ENCODE measurements at regions not wholly inside any gene's neighbourhood (a gene's known extent, or its start where the extent isn't known, plus 50 kb on each side); places are given as distances from the start of the nearest gene placed in this dataset.
"Not testable (repeated sequence)": the region's sequence is repeated elsewhere in the genome, so short reads cannot be mapped to it uniquely, and the experiment has no call there.

DNA sequence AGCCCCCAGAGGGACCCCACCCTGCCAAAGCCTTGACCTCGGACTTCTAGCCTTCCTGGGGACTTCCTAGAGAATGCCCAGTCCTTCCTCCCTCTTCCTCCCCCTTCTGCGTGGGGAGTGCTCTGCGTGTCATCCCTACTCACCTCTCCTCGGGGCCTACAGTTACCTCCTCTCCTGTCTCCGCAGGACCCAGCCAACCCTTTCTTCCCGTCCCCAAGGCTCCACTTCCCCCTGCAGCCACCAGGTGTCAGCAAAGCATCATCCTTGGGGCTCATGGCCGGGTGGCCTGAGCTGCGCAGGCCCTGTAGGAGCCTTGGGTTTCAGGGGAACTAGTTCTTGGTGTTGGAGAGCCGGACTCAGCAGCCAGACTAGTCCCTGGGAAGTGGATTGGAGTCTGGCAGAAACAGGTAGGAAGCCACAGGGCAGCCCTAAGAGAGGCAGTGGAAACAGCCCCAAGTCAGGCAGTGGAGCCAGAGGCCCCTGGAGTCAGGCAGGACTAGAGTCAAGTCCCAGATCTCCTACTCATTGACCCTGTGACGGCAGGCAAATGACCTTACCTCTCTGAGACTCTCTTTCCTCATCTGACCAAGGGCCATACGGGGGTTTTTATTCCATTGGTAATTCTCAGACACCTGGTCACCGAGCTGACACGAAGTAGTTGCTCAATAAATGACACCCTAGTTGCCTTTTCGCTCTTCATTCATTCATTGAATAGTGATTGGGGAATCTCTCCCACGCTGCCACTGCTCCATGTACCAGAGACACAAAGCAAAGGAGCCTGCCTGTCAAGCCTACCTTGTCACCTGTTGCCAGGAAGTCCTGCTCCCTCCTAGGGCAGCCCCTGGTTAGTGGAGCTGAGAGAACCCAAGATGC, 101.8 kb upstream of the GRK3 start:
- intact Hi-C loops (cut with micrococcal nuclease): loop anchor here (1.0 kb wide), 2 partner anchors 240 to 310 kb away; no protein-coding TSS in a partner anchor
- peak; percentile 94 for DNase-seq
- H3K27me3 Mint-ChIP-seq, H3K4me3 Mint-ChIP-seq, H3K9me3 Mint-ChIP-seq: not testable (repeated sequence)
- Mint-ChIP-seq H3K4me1 (peaks cover 20% of the 10 kb centered on the region), H3K27ac (peak overlapping the region; percentile 89), H3K36me3 (ENCODE audit: low read depth) (peaks cover 50% of the 10 kb centered on the region)

GRCh38 chr22:25463347-25463628, 101.2 kb upstream of the GRK3 start:
- H3K9me3 Mint-ChIP-seq; intact Hi-C loops (cut with micrococcal nuclease); DNase-seq; H3K4me3 Mint-ChIP-seq; H3K27me3 Mint-ChIP-seq; H3K27ac Mint-ChIP-seq: not testable (repeated sequence)
- peaks cover 50% of the 10 kb centered on the region for H3K36me3 Mint-ChIP-seq (ENCODE audit: low read depth)
- H3K4me1 Mint-ChIP-seq: peaks cover 20% of the 10 kb centered on the region

DNA sequence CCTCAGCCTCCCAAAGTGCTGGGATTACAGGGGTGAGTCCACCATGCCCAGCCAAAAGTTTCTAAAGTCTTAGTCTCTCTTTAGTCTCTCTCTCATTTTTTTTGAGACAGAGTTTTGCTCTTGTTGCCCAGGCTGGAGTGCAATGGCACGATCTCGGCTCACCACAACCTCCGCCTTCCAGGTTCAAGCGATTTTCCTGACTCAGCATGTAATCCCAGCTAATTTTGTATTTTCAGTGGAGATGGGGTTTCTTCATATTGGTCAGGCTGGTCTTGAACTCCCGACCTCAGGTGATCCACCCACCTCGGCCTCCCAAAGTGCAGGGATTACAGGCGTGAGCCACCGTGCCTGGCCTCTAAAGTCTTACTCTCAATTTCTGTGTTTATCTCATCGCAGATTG, 100.1 kb upstream of the GRK3 start:
- H3K27me3 Mint-ChIP-seq; intact Hi-C loops (cut with micrococcal nuclease); H3K27ac Mint-ChIP-seq; H3K9me3 Mint-ChIP-seq; H3K4me3 Mint-ChIP-seq; DNase-seq: not testable (repeated sequence)
- Mint-ChIP-seq H3K4me1 (peaks cover 20% of the 10 kb centered on the region), H3K36me3 (ENCODE audit: low read depth) (peaks cover 44% of the 10 kb centered on the region)

DNA sequence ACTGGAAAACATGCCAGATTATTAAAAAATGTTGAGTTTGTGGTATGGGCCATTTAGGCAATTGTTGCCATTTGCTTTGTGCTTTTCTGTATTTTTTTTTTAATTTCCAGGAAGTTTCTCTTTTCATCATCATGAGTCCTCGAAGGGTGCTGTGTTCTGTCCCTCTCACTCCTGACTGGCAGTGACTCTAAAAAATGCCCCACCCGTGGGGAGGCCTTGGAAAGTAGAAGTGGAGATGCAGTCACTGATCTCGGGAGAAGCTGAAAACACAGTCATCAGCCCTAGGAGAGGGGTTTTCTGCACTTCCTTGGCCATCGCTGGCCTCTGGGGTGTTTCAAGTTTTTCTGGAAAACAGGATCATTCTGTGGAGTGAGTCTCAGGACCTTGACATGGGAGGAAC, 98.5 kb upstream of the GRK3 start:
- H3K9me3 Mint-ChIP-seq: no peaks in the 10 kb centered on the region
- intact Hi-C loops (cut with micrococcal nuclease): no loop called here
- H3K4me1 Mint-ChIP-seq: peaks cover 20% of the 10 kb centered on the region
- H3K27me3 Mint-ChIP-seq: no peaks in the 10 kb centered on the region
- peaks cover 33% of the 10 kb centered on the region for H3K36me3 Mint-ChIP-seq (ENCODE audit: low read depth)
- DNase-seq: no peak
- H3K27ac Mint-ChIP-seq: peak overlapping the region; percentile 65
- H3K4me3 Mint-ChIP-seq: no peak overlapping the region

DNA sequence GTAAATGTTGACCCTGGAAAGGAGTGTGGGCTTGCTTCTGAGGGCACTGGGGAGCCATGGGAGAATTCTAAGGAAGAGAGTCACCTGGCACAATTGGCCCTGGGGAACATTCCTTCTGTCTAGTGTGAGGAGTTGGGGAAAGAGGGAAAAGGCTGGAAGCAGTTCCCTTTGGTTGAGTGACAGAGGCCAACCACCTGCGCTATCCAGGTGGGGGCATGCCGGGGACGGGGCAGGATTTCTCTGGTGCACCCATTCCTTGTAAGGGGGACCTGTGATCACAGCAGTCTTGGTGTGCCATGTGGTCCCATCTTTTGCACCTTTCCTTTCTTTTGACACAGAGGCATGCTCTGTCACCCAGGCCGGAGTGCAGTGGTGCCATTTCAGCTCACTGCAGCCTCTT, 92.1 kb upstream of the GRK3 start:
- H3K36me3 Mint-ChIP-seq (ENCODE audit: low read depth): peaks cover 22% of the 10 kb centered on the region
- H3K27me3 Mint-ChIP-seq: no peaks in the 10 kb centered on the region
- DNase-seq: no peak
- H3K9me3 Mint-ChIP-seq: peaks cover 6% of the 10 kb centered on the region
- H3K27ac Mint-ChIP-seq: no peak overlapping the region
- intact Hi-C loops (cut with micrococcal nuclease): no loop called here
- peaks cover 7% of the 10 kb centered on the region for H3K4me1 Mint-ChIP-seq
- H3K4me3 Mint-ChIP-seq: no peak overlapping the region

GRCh38 chr22:25475257-25476022, 89.0 kb upstream of the GRK3 start:
- intact Hi-C loops (cut with micrococcal nuclease): no loop called here
- H3K27me3 Mint-ChIP-seq: no peaks in the 10 kb centered on the region
- no peak for DNase-seq
- H3K9me3 Mint-ChIP-seq: peaks cover 10% of the 10 kb centered on the region
- H3K27ac Mint-ChIP-seq: peak overlapping the region; percentile 63
- peaks cover 7% of the 10 kb centered on the region for H3K4me1 Mint-ChIP-seq
- H3K36me3 Mint-ChIP-seq (ENCODE audit: low read depth): peaks cover 26% of the 10 kb centered on the region
- H3K4me3 Mint-ChIP-seq: no peak overlapping the region

DNA sequence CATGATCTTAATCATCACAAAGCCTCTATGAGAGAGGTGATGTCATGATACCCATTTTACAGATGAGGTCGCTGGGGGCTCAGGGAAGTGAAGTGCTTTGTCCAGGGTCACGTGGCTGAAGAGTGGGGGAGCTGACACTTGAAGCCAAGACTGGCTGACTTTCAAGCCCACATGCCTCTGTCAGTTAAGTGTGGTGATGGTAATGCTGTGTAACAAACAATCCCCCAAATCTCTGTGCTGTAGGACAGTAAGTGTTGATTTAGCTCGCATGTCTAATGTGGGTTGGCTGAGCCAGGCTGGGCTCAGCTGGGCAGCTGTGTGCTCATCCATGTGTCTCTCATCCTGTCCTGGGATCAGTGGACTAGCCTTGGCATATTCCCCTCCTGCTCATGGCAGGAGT, 87.1 kb upstream of the GRK3 start:
- Mint-ChIP-seq H3K27ac (no peak overlapping the region), H3K9me3 (peaks cover 10% of the 10 kb centered on the region), H3K36me3 (ENCODE audit: low read depth) (peaks cover 35% of the 10 kb centered on the region), H3K27me3 (no peaks in the 10 kb centered on the region), H3K4me3 (no peak overlapping the region), H3K4me1 (peaks cover 8% of the 10 kb centered on the region)
- intact Hi-C loops (cut with micrococcal nuclease): no loop called here
- no peak for DNase-seq

DNA sequence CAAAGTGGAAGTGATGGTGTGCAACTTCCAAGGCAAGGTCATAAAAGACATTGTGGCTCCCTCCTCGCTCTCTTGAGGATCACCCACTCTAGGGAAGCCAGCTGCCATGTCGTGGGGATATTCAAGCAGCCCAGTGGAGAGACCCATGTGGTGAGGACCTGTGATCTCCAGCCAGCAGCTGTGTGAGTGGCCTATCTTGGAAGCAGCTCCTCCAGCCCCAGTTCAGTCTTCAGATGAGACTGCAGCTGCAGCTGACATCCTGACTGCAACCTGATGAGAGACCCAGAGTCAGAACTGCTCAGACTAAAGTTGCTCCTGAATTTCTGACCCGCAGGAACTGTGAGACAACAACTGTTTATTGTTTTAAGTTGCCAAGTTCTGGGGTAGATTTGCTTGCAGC, 86.4 kb upstream of the GRK3 start:
- Mint-ChIP-seq H3K36me3 (ENCODE audit: low read depth) (peaks cover 41% of the 10 kb centered on the region), H3K9me3 (peaks cover 10% of the 10 kb centered on the region), H3K4me3 (no peak overlapping the region), H3K4me1 (peaks cover 13% of the 10 kb centered on the region), H3K27me3 (no peaks in the 10 kb centered on the region), H3K27ac (no peak overlapping the region)
- intact Hi-C loops (cut with micrococcal nuclease): no loop called here
- DNase-seq: no peak

DNA sequence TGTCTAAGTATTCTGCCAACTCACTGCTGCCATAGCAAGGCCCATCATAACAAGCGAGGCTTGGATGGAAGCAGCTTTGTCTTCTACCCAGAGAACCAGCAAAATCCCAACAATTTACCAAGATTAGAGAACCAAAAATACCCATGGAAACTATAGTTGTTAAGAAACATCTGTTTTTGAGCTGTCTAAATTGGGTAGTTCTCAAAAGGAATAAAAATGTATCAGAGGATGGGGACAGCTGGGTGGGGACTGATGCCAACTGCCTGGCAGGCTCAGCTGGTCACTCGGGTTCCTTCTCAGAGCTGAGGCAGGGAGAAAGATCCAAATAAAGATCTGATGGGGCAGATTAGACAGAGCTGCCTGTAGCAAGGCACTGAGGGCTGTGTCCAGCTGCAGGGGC, 85.9 kb upstream of the GRK3 start:
- Mint-ChIP-seq H3K4me1 (peaks cover 16% of the 10 kb centered on the region), H3K27ac (no peak overlapping the region), H3K27me3 (no peaks in the 10 kb centered on the region), H3K9me3 (peaks cover 10% of the 10 kb centered on the region), H3K36me3 (ENCODE audit: low read depth) (peaks cover 42% of the 10 kb centered on the region), H3K4me3 (no peak overlapping the region)
- no peak for DNase-seq
- intact Hi-C loops (cut with micrococcal nuclease): no loop called here

DNA sequence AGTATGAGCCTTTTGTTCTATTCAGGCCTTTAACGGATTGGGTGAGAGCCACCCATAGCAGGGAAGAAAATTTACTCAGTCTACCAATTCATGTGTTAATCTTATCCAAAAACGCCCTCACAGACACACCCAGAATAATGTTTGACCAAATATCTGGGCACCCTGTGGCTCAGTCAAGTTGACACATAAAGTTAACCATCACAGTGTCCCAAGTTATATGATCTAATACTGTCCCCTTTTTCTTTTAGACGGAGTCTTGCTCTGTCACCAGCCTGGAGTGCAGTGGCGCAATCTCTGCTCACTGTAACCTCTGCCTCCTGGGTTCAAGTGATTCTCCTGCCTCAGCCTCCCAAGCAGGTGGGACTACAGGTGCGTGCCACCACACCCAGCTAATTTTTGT, 83.6 kb upstream of the GRK3 start:
- Mint-ChIP-seq H3K4me1 (peaks cover 32% of the 10 kb centered on the region), H3K36me3 (ENCODE audit: low read depth) (peaks cover 52% of the 10 kb centered on the region), H3K9me3 (peaks cover 10% of the 10 kb centered on the region)
- H3K27me3 Mint-ChIP-seq; intact Hi-C loops (cut with micrococcal nuclease); H3K4me3 Mint-ChIP-seq; H3K27ac Mint-ChIP-seq; DNase-seq: not testable (repeated sequence)

DNA sequence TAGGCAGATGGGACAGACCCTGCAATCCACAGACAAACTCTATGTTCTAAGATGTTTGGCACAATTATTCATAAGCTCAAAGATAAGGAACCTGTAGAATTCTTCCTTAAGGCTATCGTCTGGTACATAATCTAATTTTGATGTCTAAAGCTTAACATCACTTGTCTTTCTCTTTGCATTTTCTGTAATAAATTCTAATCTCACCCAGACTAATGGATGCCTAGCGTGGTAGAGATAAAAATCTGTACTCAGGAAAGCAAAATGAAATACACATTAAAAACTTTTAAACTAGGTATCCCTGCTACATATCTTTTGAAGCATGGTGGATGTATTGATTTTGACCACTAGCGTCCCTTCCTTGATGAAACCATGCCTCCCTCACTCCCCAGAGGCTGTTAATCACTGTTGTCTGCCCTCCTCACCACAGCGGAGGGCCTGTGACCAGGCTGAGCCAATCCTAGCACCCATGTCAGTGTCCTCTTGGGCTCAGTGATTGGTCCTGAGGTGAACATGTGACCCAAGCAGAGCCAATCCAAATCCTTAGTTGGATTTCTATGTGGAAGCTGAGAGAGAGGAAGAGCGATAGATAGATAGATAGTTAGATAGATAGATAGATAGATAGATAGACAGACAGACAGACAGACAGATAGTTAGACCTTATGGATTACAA, 82.2 kb upstream of the GRK3 start:
- Mint-ChIP-seq H3K27me3 (no peaks in the 10 kb centered on the region), H3K27ac (no peak overlapping the region), H3K36me3 (ENCODE audit: low read depth) (peaks cover 54% of the 10 kb centered on the region), H3K4me1 (peaks cover 43% of the 10 kb centered on the region), H3K4me3 (no peak overlapping the region), H3K9me3 (peaks cover 11% of the 10 kb centered on the region)
- intact Hi-C loops (cut with micrococcal nuclease): no loop called here
- no peak for DNase-seq

- Mint-ChIP-seq H3K36me3 (ENCODE audit: low read depth) (peaks cover 52% of the 10 kb centered on the region), H3K9me3 (peaks cover 15% of the 10 kb centered on the region), H3K4me1 (peaks cover 52% of the 10 kb centered on the region), H3K27me3 (no peaks in the 10 kb centered on the region), H3K27ac (no peak overlapping the region), H3K4me3 (no peak overlapping the region)
- no peak for DNase-seq
- intact Hi-C loops (cut with micrococcal nuclease): no loop called here
These were observed 81.4 kb upstream of the GRK3 start for GRCh38 chr22:25482868-25483639.

- peaks cover 56% of the 10 kb centered on the region for H3K36me3 Mint-ChIP-seq (ENCODE audit: low read depth)
- H3K4me3 Mint-ChIP-seq: no peak overlapping the region
- H3K27ac Mint-ChIP-seq: peak overlapping the region; percentile 89
- H3K4me1 Mint-ChIP-seq: peaks cover 60% of the 10 kb centered on the region
- no peaks in the 10 kb centered on the region for H3K27me3 Mint-ChIP-seq
- peaks cover 17% of the 10 kb centered on the region for H3K9me3 Mint-ChIP-seq
- intact Hi-C loops (cut with micrococcal nuclease): loop anchor here (1.0 to 2.0 kb wide), 2 partner anchors 31 to 219 kb away; no protein-coding TSS in a partner anchor
- no peak for DNase-seq
These were observed 80.5 kb upstream of the GRK3 start for GRCh38 chr22:25483931-25484330.

All from activated CD4-positive, alpha-beta T cell treated with anti-CD3 and anti-CD28 coated beads, Interleukin-2, amount 10 ng/mL, durations not matched to agents 24 days and 14 days (primary cell).